T1000 (cell line): ENCODE measurements at regions not wholly inside any gene's neighbourhood (a gene's known extent, or its start where the extent isn't known, plus 50 kb on each side); places are given as distances from the start of the nearest gene placed in this dataset.
"Not testable (repeated sequence)": the region's sequence is repeated elsewhere in the genome, so short reads cannot be mapped to it uniquely, and the experiment has no call there.

Source experiments
- DNase-seq: peaks from one replicate; lab custom pipeline; 2025; ENCODE audit warnings: mixed read lengths; lab: John Stamatoyannopoulos, UW

- DNase-seq = no peak
Observed at GRCh38 chrX:40414335-40414734, 166.4 kb upstream of the ATP6AP2 start.

- no peak for DNase-seq
Observed at GRCh38 chrX:40411340-40412111, 169.2 kb upstream of the ATP6AP2 start.

- no peak for DNase-seq
Observed at GRCh38 chrX:40410859-40411258, 169.9 kb upstream of the ATP6AP2 start.

DNA sequence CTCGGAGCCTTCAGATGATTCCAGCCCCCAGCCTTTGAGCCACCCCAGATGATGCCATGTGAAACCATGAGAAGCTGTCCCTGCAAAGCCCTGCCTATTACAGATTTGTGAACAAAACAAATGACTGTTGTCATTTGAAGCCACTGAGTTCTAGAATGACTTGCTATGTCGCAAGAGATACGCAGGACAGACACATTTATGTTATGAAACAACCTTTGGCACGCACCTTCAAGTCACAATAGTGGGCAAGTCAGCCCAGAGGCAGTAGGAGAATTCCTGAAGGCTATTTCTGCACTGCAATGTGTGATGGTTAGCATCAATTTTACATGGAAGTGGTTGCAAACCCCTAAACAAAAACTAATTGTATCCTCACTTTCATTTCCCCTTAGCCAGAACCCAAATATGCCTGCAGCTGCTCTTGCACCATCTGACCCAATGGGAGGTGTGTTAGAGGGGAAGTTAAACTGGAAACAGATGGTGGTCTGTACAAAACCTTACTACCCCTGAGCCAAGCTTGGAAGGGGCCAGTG lies 174.4 kb upstream of the ATP6AP2 start:
- no peak for DNase-seq

GRCh38 chrX:40405399-40405798 lies 175.4 kb upstream of the ATP6AP2 start:
- DNase-seq = no peak

GRCh38 chrX:40403757-40404156 lies 177.0 kb upstream of the ATP6AP2 start:
- DNase-seq = no peak

DNA sequence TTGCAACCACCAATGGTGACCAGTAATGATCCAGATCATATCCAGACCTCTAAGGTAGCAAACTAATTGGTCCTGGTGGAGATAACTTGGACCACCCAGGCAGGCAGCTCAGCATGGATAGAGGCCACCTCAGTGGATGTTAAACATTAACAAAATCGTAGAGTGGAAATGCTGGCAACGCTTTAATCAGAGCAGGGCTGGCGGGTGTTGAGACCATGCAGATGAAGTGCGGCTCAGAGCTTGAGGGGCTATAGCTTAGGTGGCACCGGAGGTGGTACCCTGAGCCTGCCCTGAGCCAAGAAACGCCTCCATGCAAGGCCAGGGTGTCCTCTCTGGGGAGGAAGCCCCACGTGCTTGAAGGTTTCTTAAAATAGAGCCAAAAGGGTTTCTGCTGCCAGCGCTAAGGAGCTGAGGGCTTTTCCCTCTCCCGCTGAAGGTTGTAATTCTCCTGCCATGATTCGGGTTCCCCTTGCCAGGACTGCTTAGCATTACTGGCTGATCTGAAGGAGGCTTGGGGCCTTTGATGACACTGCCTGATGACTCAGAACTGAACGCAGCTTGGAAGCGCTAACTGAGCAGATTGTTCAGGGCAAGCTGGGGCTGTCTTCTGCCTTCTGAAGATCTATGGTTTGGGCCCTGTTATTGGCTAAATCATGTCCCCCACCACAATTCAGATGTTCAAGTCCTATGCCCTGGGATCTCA lies 177.8 kb upstream of the ATP6AP2 start:
- DNase-seq = no peak

DNA sequence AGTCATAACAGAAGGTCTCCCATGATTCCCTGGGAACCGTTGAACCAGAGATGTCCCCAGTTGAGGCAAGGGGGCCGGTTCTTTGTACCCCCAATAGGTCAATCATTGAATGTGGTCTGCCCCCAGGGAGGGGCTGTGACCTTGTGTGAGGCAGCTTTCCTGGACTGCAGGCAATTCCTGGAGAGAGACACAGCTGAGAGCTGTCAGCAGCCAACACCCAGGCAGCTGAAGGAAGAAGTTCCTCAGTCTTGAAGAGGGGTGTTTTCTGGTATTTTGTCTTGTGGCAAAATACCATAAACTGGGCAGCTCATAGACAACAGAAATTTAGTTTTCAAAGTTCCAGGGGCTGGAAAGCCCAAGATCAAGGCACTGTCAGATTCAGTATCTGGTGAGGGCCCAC lies 185.7 kb upstream of the ATP6AP2 start:
- no peak for DNase-seq

- DNase-seq = no peak
Observed at GRCh38 chrX:40394302-40394701, 186.5 kb upstream of the ATP6AP2 start.

DNA sequence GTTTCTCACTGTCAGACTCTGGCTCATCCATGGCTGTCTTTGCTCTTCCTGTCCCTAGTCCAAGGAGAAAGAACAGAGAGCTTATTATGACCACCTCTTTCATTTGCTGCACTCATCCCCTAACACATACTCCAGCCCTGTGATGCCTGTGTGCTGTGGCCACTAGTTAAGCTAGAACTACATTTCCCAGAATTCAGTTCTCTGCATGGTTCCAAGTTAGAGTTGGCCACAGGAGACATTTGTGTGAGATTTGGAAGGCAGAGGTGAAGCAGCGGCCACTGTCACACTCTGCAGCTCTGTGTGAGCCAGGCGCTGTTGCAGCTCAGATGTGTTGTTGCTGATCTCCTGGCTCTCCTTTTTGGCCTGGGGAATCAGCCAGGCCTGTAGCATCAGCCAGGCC lies 188.2 kb upstream of the ATP6AP2 start:
- no peak for DNase-seq

GRCh38 chrX:40391662-40392061 lies 189.1 kb upstream of the ATP6AP2 start:
- DNase-seq = no peak

- no peak for DNase-seq
Observed at GRCh38 chrX:40389555-40389954, 191.2 kb upstream of the ATP6AP2 start.

GRCh38 chrX:40388441-40388840 lies 192.3 kb upstream of the ATP6AP2 start:
- DNase-seq = no peak

GRCh38 chrX:40387869-40388268 lies 192.9 kb upstream of the ATP6AP2 start:
- DNase-seq = not testable (repeated sequence)

DNA sequence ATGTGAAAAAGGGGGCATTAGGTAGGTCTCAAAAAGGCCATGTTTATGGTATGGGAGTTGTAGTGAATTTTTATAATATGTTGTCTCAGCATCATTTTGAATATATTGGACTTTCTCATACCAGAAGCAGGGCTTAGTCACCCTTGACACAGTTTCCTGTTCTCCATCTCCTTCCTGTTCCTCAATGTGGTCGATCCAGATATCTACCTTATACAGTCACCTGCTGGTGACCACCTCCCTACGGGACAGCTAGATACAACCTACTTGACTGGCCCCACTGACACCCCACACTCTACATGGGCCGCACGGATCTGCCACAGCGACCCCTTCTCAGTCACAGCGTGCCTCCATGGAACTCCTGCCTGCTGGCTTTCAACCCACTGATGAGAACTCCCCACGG lies 193.5 kb upstream of the ATP6AP2 start:
- DNase-seq = not testable (repeated sequence)

DNA sequence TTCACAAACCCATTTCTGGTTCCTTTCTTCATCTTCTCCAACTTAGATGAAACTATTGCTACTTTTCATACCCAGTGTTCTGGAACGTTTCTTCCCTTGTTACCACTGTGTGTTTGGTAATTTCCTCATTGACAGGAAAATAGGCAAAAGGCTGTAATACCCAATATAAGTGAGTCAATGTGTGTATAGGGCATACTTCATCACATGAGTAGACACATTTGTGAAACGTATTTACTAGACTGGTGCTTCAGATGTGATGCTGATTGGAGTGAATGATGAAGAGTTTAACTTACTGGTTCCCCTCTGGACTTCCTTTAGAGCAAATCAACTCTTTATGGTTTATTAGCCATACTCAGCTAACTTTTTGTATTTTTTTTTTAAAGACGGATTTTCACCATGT lies 195.1 kb upstream of the ATP6AP2 start:
- no peak for DNase-seq

- DNase-seq = no peak
Observed at GRCh38 chrX:40385256-40385655, 195.5 kb upstream of the ATP6AP2 start.

DNA sequence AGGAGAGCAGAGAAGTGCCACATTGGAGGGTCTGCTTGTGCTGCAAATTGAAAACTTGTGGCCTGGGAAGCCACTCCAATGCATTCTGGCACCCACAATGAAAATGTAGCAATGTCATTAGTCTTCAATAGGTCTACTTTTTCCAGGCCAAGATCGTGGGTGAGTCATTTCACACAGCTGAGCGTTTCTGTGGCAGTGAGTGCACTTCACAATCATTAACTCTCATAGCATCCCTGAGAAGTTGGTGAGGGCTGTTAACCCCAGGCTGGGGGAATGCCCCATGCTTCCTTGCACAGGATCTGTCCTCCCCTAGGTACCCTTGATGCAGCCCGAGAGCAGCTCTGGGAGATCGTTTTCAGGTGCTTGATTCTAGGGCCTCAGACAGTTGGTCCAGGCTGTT lies 196.8 kb upstream of the ATP6AP2 start:
- no peak for DNase-seq

DNA sequence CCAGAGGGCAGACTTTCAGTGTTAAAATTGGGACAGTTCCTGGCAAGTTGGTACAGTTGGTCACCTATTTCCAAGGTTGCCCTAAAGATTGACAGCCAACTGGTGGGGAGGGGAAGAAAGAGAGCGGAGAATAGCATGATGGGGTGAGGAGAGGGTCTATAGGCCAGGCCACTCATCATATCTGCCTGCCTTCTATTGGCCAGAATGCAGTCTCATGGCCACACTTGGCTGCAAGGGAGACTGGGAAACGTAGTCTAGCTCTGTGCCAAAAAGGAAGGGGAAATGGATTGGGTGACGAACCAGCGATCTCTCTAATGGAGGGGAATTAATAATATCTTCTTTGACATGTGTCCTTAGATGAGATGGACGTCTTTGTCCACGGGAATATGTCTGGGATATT lies 197.4 kb upstream of the ATP6AP2 start:
- no peak for DNase-seq

DNA sequence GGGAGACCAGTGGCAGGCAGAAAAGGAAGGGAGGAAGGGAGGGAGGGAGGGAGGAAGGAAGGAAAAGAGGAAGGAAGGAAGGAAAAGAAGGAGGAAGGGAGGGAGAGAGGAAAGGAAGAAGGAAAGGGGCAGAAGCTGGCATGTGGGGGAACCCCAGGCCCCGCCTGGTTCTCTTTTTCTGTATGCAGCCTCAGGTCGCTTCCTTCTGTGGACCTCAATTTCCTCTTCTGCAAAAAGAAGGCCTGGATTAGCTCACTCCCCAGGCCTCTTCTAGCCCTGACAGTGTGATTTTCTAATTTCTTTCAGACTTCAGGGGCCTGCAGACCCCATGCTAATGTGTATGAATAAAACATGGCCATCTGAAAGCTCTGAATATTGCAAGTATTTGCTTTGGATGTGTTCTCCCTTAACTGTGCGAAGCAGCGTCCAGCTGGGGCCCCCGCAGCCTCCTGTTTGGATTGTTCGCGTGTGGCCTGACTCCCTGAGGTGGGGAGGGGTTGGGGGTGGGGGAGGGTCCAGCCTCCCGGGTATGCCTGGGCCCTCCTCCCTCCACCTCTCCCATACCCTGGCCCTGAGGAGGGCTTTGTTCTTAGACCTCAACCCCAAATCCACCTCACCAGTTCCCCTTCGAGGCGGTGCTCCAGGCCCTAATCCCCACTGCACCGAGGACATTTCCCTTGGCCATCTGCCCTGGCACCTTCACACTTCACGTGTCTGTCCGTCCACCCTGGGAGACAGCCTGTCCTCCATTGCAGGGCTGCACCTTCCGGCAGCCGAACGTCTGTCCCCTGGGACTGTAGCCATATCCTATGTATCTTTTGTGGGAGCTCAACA lies 199.9 kb upstream of the ATP6AP2 start:
- DNase-seq = no peak

DNA sequence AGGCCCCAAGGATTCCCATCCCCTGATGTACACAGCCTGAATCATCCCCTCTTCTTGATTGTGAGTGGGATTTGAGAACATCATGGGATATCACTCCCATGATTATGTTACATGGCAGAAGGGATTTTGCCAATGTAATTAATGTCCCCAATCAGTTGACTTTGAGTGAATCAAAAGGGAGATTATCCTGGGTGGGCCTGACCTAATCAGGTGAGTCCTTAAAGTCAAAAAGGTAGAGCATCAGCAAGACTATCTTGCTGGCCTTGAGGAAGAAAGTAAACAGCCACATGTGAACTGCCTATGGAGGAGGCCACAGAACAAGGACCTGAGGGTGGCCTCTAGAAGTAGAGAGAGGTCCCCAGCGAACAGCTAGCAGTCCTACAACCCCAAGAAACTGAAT lies 203.1 kb upstream of the ATP6AP2 start:
- DNase-seq = no peak

DNA sequence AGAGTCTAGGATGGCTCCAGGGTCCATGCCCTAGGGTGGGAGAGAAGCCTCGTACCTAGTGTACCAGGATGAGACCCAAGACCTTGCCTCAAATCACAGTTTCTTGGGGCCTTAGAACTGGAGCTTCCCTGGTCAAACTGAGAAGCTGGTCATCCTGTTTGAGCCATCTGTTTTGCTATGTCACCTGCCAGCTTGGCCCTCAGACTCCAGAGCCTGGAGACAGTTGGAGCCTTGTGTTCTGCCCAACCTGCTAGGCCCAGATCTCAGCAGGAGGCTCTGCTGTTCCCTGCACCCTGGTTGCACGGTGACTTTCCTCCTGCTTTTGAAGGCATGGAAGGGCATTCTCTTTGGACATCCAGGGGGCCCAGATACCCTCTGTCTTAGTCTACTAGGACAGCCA lies 206.3 kb upstream of the ATP6AP2 start:
- DNase-seq = no peak

GRCh38 chrX:40373641-40374040 lies 207.1 kb upstream of the ATP6AP2 start:
- DNase-seq = no peak
